IMR-90 (cell line): ENCODE measurements at regions not wholly inside any gene's neighbourhood (a gene's known extent, or its start where the extent isn't known, plus 50 kb on each side); places are given as distances from the start of the nearest gene placed in this dataset.

Experiments
- BHLHE40 ChIP-seq: fragments of 150-350 bp; IDR thresholded peaks from 2 replicates; pipeline ENCODE4 v1.6.1; 2016; ENCODE audit warnings: mild to moderate bottlenecking, low read depth, low read length
- CEBPB ChIP-seq: IDR thresholded peaks from 2 replicates; pipeline ENCODE4 v1.6.1; 2012; ENCODE audit warnings: low read depth, low read length, improper control_type of control experiment
- CHD1 ChIP-seq: IDR thresholded peaks from 2 replicates; pipeline ENCODE4 v1.6.1; 2012; ENCODE audit warnings: low read depth, low read length, improper control_type of control experiment
- MAFK ChIP-seq: IDR thresholded peaks from 2 replicates; pipeline ENCODE4 v1.6.1; 2012; ENCODE audit warnings: low read depth, low read length, improper control_type of control experiment
- MAZ ChIP-seq: IDR thresholded peaks from 2 replicates; pipeline ENCODE4 v1.6.1; 2012; ENCODE audit warnings: low read depth, mild to moderate bottlenecking, low read length, improper control_type of control experiment, moderate library complexity, borderline replicate concordance
- NFE2L2 ChIP-seq: fragments of 150-350 bp; IDR thresholded peaks from 2 replicates; pipeline ENCODE4 v1.6.1; 2016; ENCODE audit warnings: low read depth, mild to moderate bottlenecking, low read length
- POLR2A ChIP-seq: IDR thresholded peaks from 2 replicates; pipeline ENCODE4 v1.6.1; 2012; ENCODE audit warnings: mild to moderate bottlenecking, low read depth, low read length
- RAD21 ChIP-seq: IDR thresholded peaks from 2 replicates; pipeline ENCODE4 v1.6.1; 2012; ENCODE audit warnings: low read length, improper control_type of control experiment
- RCOR1 ChIP-seq: IDR thresholded peaks from 2 replicates; pipeline ENCODE4 v1.6.1; 2012; ENCODE audit warnings: mild to moderate bottlenecking, low read length, improper control_type of control experiment; ENCODE audit not compliant: insufficient replicate concordance
- RFX5 ChIP-seq: IDR thresholded peaks from 2 replicates; pipeline ENCODE4 v1.8.0; 2012; ENCODE audit warnings: low read depth, mild to moderate bottlenecking, low read length, moderate library complexity
- TF ChIP-seq, protein P1 (sequence below): conservative IDR thresholded peaks from 2 replicates; pipeline ENCODE4 v1.5.1; 2012; ENCODE audit warnings: mild to moderate bottlenecking, low read depth, low read length, improper control_type of control experiment
- TF ChIP-seq, protein P2 (sequence below): fragments of 150-350 bp; IDR thresholded peaks from 2 replicates; pipeline ENCODE4 v1.6.1; 2017; ENCODE audit warnings: mild to moderate bottlenecking, antibody characterized with exemption, low read length, low read depth

DNA sequence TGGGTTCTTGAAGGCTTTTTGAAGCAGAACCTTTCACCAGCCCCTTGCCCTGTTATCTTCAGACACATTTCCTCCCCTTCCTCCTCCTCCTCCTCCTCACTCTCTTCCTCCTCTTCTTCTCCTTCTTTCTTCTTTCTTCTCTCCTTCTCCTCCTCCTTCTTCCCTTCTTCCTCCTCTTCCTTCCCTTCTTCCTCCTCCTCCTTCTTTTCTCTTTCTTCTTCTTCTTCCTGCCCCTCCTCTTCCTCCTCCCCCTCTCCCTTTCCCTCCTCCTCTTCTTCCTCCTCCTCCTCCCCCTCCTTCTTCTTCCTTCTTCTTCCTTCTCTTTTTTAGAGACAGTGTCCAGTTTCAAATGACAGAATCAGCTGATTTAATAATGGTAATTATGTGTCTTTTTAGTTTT, 226.0 kb downstream of the DKK2 start:
- TF ChIP-seq, protein P1, sequence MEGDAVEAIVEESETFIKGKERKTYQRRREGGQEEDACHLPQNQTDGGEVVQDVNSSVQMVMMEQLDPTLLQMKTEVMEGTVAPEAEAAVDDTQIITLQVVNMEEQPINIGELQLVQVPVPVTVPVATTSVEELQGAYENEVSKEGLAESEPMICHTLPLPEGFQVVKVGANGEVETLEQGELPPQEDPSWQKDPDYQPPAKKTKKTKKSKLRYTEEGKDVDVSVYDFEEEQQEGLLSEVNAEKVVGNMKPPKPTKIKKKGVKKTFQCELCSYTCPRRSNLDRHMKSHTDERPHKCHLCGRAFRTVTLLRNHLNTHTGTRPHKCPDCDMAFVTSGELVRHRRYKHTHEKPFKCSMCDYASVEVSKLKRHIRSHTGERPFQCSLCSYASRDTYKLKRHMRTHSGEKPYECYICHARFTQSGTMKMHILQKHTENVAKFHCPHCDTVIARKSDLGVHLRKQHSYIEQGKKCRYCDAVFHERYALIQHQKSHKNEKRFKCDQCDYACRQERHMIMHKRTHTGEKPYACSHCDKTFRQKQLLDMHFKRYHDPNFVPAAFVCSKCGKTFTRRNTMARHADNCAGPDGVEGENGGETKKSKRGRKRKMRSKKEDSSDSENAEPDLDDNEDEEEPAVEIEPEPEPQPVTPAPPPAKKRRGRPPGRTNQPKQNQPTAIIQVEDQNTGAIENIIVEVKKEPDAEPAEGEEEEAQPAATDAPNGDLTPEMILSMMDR = no peak
- TF ChIP-seq POLR2A (no peak), RFX5 (no peak), RAD21 (no peak), MAFK (no peak), MAZ (no peak), RCOR1 (no peak), NFE2L2 (no peak), BHLHE40 (no peak), CHD1 (no peak), CEBPB (no peak)
- TF ChIP-seq, protein P2, sequence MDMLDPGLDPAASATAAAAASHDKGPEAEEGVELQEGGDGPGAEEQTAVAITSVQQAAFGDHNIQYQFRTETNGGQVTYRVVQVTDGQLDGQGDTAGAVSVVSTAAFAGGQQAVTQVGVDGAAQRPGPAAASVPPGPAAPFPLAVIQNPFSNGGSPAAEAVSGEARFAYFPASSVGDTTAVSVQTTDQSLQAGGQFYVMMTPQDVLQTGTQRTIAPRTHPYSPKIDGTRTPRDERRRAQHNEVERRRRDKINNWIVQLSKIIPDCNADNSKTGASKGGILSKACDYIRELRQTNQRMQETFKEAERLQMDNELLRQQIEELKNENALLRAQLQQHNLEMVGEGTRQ = no peak
